ENCODE measurements at regions not wholly inside any gene's neighbourhood (a gene's known extent, or its start where the extent isn't known, plus 50 kb on each side); places are given as distances from the start of the nearest gene placed in this dataset.
"Not testable (repeated sequence)": the region's sequence is repeated elsewhere in the genome, so short reads cannot be mapped to it uniquely, and the experiment has no call there.

GRCh38 chr3:153925841-153926514 lies 195.2 kb upstream of the ARHGEF26 start:
- H3K36me3 ChIP-seq = no peaks in the 10 kb centered on the region
- H3K9ac ChIP-seq = no peak overlapping the region
- H3K4me1 ChIP-seq = no peaks in the 10 kb centered on the region
- no peak overlapping the region for H3K4me2 ChIP-seq
- no peak overlapping the region for H3K4me3 ChIP-seq
- no peaks in the 10 kb centered on the region for H3K27me3 ChIP-seq
- no peaks in the 10 kb centered on the region for H3K9me3 ChIP-seq
- no peak overlapping the region for H3K27ac ChIP-seq
- no peak for TF ChIP-seq Cebpa-rat (IDR thresholded peaks at IDR 0.05)
- no peaks in the 10 kb centered on the region for H4K20me1 ChIP-seq

- Histone ChIP-seq H3K36me3 (no peaks in the 10 kb centered on the region), H3K27me3 (no peaks in the 10 kb centered on the region), H3K9ac (no peak overlapping the region), H3K4me2 (no peak overlapping the region), H3K4me1 (no peaks in the 10 kb centered on the region), H3K27ac (no peak overlapping the region), H4K20me1 (no peaks in the 10 kb centered on the region), H3K4me3 (no peak overlapping the region), H3K9me3 (no peaks in the 10 kb centered on the region)
- no peak for TF ChIP-seq Cebpa-rat (IDR thresholded peaks at IDR 0.05)
Measured at GRCh38 chr3:153927107-153927506, 194.1 kb upstream of the ARHGEF26 start.

GRCh38 chr3:153928851-153929250 lies 192.3 kb upstream of the ARHGEF26 start:
- H3K36me3 ChIP-seq = no peaks in the 10 kb centered on the region

GRCh38 chr3:153933481-153933880 lies 187.7 kb upstream of the ARHGEF26 start:
- H3K9ac ChIP-seq, H3K27me3 ChIP-seq, H3K4me2 ChIP-seq, H3K36me3 ChIP-seq, H3K27ac ChIP-seq, H3K9me3 ChIP-seq, H3K4me3 ChIP-seq, H3K4me1 ChIP-seq, H4K20me1 ChIP-seq: not testable (repeated sequence)

More at GRCh38 chr3:153928851-153929250, 192.3 kb upstream of the ARHGEF26 start:
- no peak overlapping the region for H3K9ac ChIP-seq
- no peak overlapping the region for H3K4me3 ChIP-seq
- no peak overlapping the region for H3K27ac ChIP-seq
- no peak for TF ChIP-seq Cebpa-rat (IDR thresholded peaks at IDR 0.05)
- H3K27me3 ChIP-seq = no peaks in the 10 kb centered on the region
- no peak overlapping the region for H3K4me2 ChIP-seq
- no peaks in the 10 kb centered on the region for H3K4me1 ChIP-seq
- H4K20me1 ChIP-seq = no peaks in the 10 kb centered on the region
- no peaks in the 10 kb centered on the region for H3K9me3 ChIP-seq

- no peak overlapping the region for H3K27ac ChIP-seq
- peaks cover 3% of the 10 kb centered on the region; the same call in 1 of the 2 replicates for H3K9me3 ChIP-seq
- no peaks in the 10 kb centered on the region for H4K20me1 ChIP-seq
- no peaks in the 10 kb centered on the region for H3K36me3 ChIP-seq
- no peak overlapping the region for H3K4me2 ChIP-seq
- no peak overlapping the region for H3K4me3 ChIP-seq
- no peak for TF ChIP-seq Cebpa-rat (IDR thresholded peaks at IDR 0.05)
- H3K27me3 ChIP-seq = no peaks in the 10 kb centered on the region
- no peaks in the 10 kb centered on the region for H3K4me1 ChIP-seq
- H3K9ac ChIP-seq = no peak overlapping the region
Measured at GRCh38 chr3:153944084-153944483, 177.1 kb upstream of the ARHGEF26 start.

- Histone ChIP-seq H3K27me3 (no peaks in the 10 kb centered on the region), H4K20me1 (no peaks in the 10 kb centered on the region), H3K4me1 (no peaks in the 10 kb centered on the region), H3K27ac (no peak overlapping the region), H3K36me3 (no peaks in the 10 kb centered on the region), H3K9me3 (no peaks in the 10 kb centered on the region; the same call in 1 of the 2 replicates), H3K9ac (no peak overlapping the region), H3K4me3 (no peak overlapping the region), H3K4me2 (no peak overlapping the region)
- no peak for TF ChIP-seq Cebpa-rat (IDR thresholded peaks at IDR 0.05)
Measured at GRCh38 chr3:153951276-153951675, 169.9 kb upstream of the ARHGEF26 start.

GRCh38 chr3:153952091-153952490 lies 169.1 kb upstream of the ARHGEF26 start:
- no peak for TF ChIP-seq Cebpa-rat (IDR thresholded peaks at IDR 0.05)
- Histone ChIP-seq H3K4me2 (no peak overlapping the region), H3K9me3 (no peaks in the 10 kb centered on the region), H3K4me3 (no peak overlapping the region), H4K20me1 (no peaks in the 10 kb centered on the region), H3K27ac (no peak overlapping the region), H3K36me3 (no peaks in the 10 kb centered on the region), H3K9ac (no peak overlapping the region), H3K27me3 (no peaks in the 10 kb centered on the region), H3K4me1 (no peaks in the 10 kb centered on the region)

GRCh38 chr3:153956613-153957012 lies 164.6 kb upstream of the ARHGEF26 start:
- Histone ChIP-seq H3K4me1 (no peaks in the 10 kb centered on the region), H3K36me3 (no peaks in the 10 kb centered on the region), H3K4me2 (no peak overlapping the region), H3K27ac (no peak overlapping the region), H3K4me3 (no peak overlapping the region), H3K9me3 (no peaks in the 10 kb centered on the region), H4K20me1 (no peaks in the 10 kb centered on the region), H3K9ac (no peak overlapping the region), H3K27me3 (no peaks in the 10 kb centered on the region)
- TF ChIP-seq Cebpa-rat (IDR thresholded peaks at IDR 0.05) = no peak

- no peak overlapping the region for H3K27ac ChIP-seq
- no peaks in the 10 kb centered on the region for H3K27me3 ChIP-seq
- no peak for TF ChIP-seq Cebpa-rat (IDR thresholded peaks at IDR 0.05)
- no peak overlapping the region for H3K9ac ChIP-seq
- no peak overlapping the region for H3K4me3 ChIP-seq
- no peaks in the 10 kb centered on the region for H4K20me1 ChIP-seq
- no peaks in the 10 kb centered on the region for H3K4me1 ChIP-seq
- H3K9me3 ChIP-seq = no peaks in the 10 kb centered on the region
- no peak overlapping the region for H3K4me2 ChIP-seq
- H3K36me3 ChIP-seq = no peaks in the 10 kb centered on the region
Measured at GRCh38 chr3:153957421-153957820, 163.8 kb upstream of the ARHGEF26 start.

- no peak overlapping the region for H3K9ac ChIP-seq
- no peak overlapping the region for H3K27ac ChIP-seq
- no peaks in the 10 kb centered on the region for H3K36me3 ChIP-seq
- H3K4me2 ChIP-seq = no peak overlapping the region
- no peaks in the 10 kb centered on the region for H4K20me1 ChIP-seq
- no peak overlapping the region for H3K4me3 ChIP-seq
- no peaks in the 10 kb centered on the region for H3K4me1 ChIP-seq
- no peak for TF ChIP-seq Cebpa-rat (IDR thresholded peaks at IDR 0.05)
- no peaks in the 10 kb centered on the region for H3K9me3 ChIP-seq
- no peaks in the 10 kb centered on the region for H3K27me3 ChIP-seq
Measured at GRCh38 chr3:153958635-153959595, 162.3 kb upstream of the ARHGEF26 start.

All from BLaER1 (cell line).